Esophagus muscularis mucosa (tissue), 4 donors: ENCODE measurements at regions not wholly inside any gene's neighbourhood (a gene's known extent, or its start where the extent isn't known, plus 50 kb on each side); places are given as distances from the start of the nearest gene placed in this dataset.

ENCODE experiments used
- DNase-seq: peaks from one replicate; pipeline ENCODE4 v3.0.0-alpha.2; 2017; ENCODE audit errors: extremely low spot score
- H3K27ac ChIP-seq, 4 donors: fragments of 200-600 bp; sonication (generic); replicated peaks in 1 of 4; 1 replicate in 3 of 4; 2 replicates in 1 of 4; pipeline ENCODE4 v1.5.1; 2016 to 2019; ENCODE audit warnings: mild to moderate bottlenecking in 1 of 4
- H3K27me3 ChIP-seq, 4 donors: fragments of 200-600 bp; sonication (generic); one replicate each; pipeline versions ENCODE4 v1.5.1 to v1.6.0; 2016 to 2019
- H3K36me3 ChIP-seq, 4 donors: fragments of 200-600 bp; sonication (generic); one replicate each; pipeline ENCODE4 v1.5.1; 2016 to 2019
- H3K4me1 ChIP-seq, 4 donors: fragments of 200-600 bp; sonication (generic); one replicate each; pipeline ENCODE4 v1.5.1; 2016 to 2019
- H3K4me3 ChIP-seq, 4 donors: fragments of 200-600 bp; sonication (generic); 1 replicate in 2 of 4; 2 replicates in 2 of 4; pipeline ENCODE4 v1.5.1; 2016 to 2019; ENCODE audit warnings: mild to moderate bottlenecking in 4 of 4, moderate library complexity in 1 of 4
- H3K9me3 ChIP-seq, 4 donors: fragments of 200-600 bp; sonication (generic); 1 replicate in 3 of 4; 2 replicates in 1 of 4; pipeline ENCODE4 v1.5.1; 2016 to 2019
- CTCF ChIP-seq, 3 experiments: fragments of 200-600 bp in 2 of 3; fragments of 450-650 bp in 1 of 3; sonication (generic) in 2 of 3; IDR thresholded peaks; one replicate each; pipeline ENCODE4 v1.5.1; 2017 to 2019; ENCODE audit warnings: antibody characterized with exemption in 3 of 3, mild to moderate bottlenecking in 2 of 3, moderate library complexity in 1 of 3
- EP300 ChIP-seq: sonication (generic); formaldehyde crosslinking; IDR thresholded peaks from one replicate; pipeline ENCODE4 v1.6.1; 2017; ENCODE audit warnings: antibody characterized with exemption
- POLR2A ChIP-seq: fragments of 450-650 bp; IDR thresholded peaks from one replicate; pipeline ENCODE4 v1.6.1; 2017; ENCODE audit warnings: antibody characterized with exemption, moderate library complexity, mild to moderate bottlenecking, low read depth
- POLR2AphosphoS5 ChIP-seq, 2 donors: sonication (generic); formaldehyde crosslinking; IDR thresholded peaks; one replicate each; pipeline ENCODE4 v1.6.1; 2017; ENCODE audit warnings: antibody characterized with exemption in 2 of 2
- WGBS: methylation state at CpG from one replicate; pipeline ENCODE4 v1.1.5; 2018; 5-methylcytosine and 5-hydroxymethylcytosine counted together
- intact Hi-C: fragments of 100-400 bp; cut with DNase I; formaldehyde crosslinking; loops from one replicate; pipeline ENCODE4 v1.15.1; 2023

GRCh38 chr22:27581236-27581635, 220.3 kb downstream of the MN1 start:
- H3K27ac ChIP-seq, result peak overlapping the region in 3 of 4 donors; percentile 27 to 70 (median 52)
- peaks cover 3 to 44% (median 37%) of the 10 kb centered on the region in 4 donors for H3K4me1 ChIP-seq
- H3K27me3 ChIP-seq, result no peaks in the 10 kb centered on the region
- H3K9me3 ChIP-seq, result no peaks in the 10 kb centered on the region
- 82% methylated on average over 7 of the region's 8 CpGs for WGBS
- intact Hi-C loops, result no loop called here
- TF ChIP-seq EP300, result no peak
- TF ChIP-seq POLR2AphosphoS5 (IDR thresholded peaks at IDR 0.05), result no peak
- no peak for TF ChIP-seq POLR2A
- TF ChIP-seq CTCF (IDR thresholded peaks at IDR 0.05), result no peak
- H3K36me3 ChIP-seq, result no peaks in the 10 kb centered on the region
- no peak overlapping the region for H3K4me3 ChIP-seq
- no peak for DNase-seq

GRCh38 chr22:27581688-27582087, 219.9 kb downstream of the MN1 start:
- peak overlapping the region; percentile 52 to 70 (median 61) for H3K27ac ChIP-seq
- no peak overlapping the region for H3K4me3 ChIP-seq

GRCh38 chr22:27583856-27584255, 217.7 kb downstream of the MN1 start:
- no peaks in the 10 kb centered on the region for H3K27me3 ChIP-seq
- TF ChIP-seq POLR2A (no peak), EP300 (no peak), CTCF (IDR thresholded peaks at IDR 0.05) (no peak), POLR2AphosphoS5 (IDR thresholded peaks at IDR 0.05) (no peak)
- no peak for DNase-seq
- 39% methylated on average over 7 of the region's 9 CpGs for WGBS
- intact Hi-C loops, result no loop called here
- H3K9me3 ChIP-seq, result no peaks in the 10 kb centered on the region
- H3K36me3 ChIP-seq, result no peaks in the 10 kb centered on the region
- peaks cover 3 to 30% (median 24%) of the 10 kb centered on the region in 4 donors for H3K4me1 ChIP-seq
- H3K27ac ChIP-seq, result peak overlapping the region in 2 of 4 donors; percentile 12 to 70
- H3K4me3 ChIP-seq, result no peak overlapping the region

More at GRCh38 chr22:27581688-27582087, 219.9 kb downstream of the MN1 start:
- H3K27me3 ChIP-seq, result no peaks in the 10 kb centered on the region
- peak; percentile 97 for DNase-seq
- no peak for TF ChIP-seq EP300
- TF ChIP-seq CTCF (IDR thresholded peaks at IDR 0.05), result no peak
- TF ChIP-seq POLR2A, result no peak
- peak; percentile 55 to 81 for TF ChIP-seq POLR2AphosphoS5 (IDR thresholded peaks at IDR 0.05)
- intact Hi-C loops, result no loop called here
- 46% methylated on average over 7 of the region's 8 CpGs for WGBS
- peaks cover 3 to 40% (median 33%) of the 10 kb centered on the region in 4 donors for H3K4me1 ChIP-seq
- H3K9me3 ChIP-seq, result no peaks in the 10 kb centered on the region
- no peaks in the 10 kb centered on the region for H3K36me3 ChIP-seq

- intact Hi-C loops, result no loop called here
- Histone ChIP-seq H3K27me3 (no peaks in the 10 kb centered on the region), H3K36me3 (no peaks in the 10 kb centered on the region), H3K4me1 (peaks cover 3 to 30% (median 24%) of the 10 kb centered on the region in 4 donors), H3K4me3 (no peak overlapping the region), H3K27ac (no peak overlapping the region), H3K9me3 (no peaks in the 10 kb centered on the region)
- 92% methylated on average over 1 of the region's 2 CpGs for WGBS
- TF ChIP-seq POLR2AphosphoS5 (IDR thresholded peaks at IDR 0.05), result no peak
- no peak for TF ChIP-seq POLR2A
- TF ChIP-seq EP300, result no peak
- TF ChIP-seq CTCF (IDR thresholded peaks at IDR 0.05), result no peak
- DNase-seq, result no peak
Measured at GRCh38 chr22:27585141-27585540, 216.4 kb downstream of the MN1 start.

- H3K4me1 ChIP-seq, result peaks cover 0 to 14% (median 7%) of the 10 kb centered on the region in 4 donors
- H3K27me3 ChIP-seq, result peaks cover 0 to 4% (median 0%) of the 10 kb centered on the region in 4 donors
- DNase-seq, result no peak
- no peak overlapping the region for H3K4me3 ChIP-seq
- H3K27ac ChIP-seq, result no peak overlapping the region
- intact Hi-C loops, result no loop called here
- no peaks in the 10 kb centered on the region for H3K9me3 ChIP-seq
- H3K36me3 ChIP-seq, result no peaks in the 10 kb centered on the region
- TF ChIP-seq POLR2A (no peak), CTCF (IDR thresholded peaks at IDR 0.05) (no peak), POLR2AphosphoS5 (IDR thresholded peaks at IDR 0.05) (no peak)
- WGBS, result 89% methylated on average over 6 of the region's 6 CpGs
Measured at GRCh38 chr22:27588268-27588667, 213.3 kb downstream of the MN1 start.
